DMS114 treated with DMSO at 0.1 percent for 48 hours (cell line): ENCODE measurements at regions not wholly inside any gene's neighbourhood (a gene's known extent, or its start where the extent isn't known, plus 50 kb on each side); places are given as distances from the start of the nearest gene placed in this dataset.

Experiments
- DNase-seq: peaks from one replicate; lab custom pipeline; 2025; ENCODE audit not compliant: unreplicated experiment; lab: John Stamatoyannopoulos, UW

DNA sequence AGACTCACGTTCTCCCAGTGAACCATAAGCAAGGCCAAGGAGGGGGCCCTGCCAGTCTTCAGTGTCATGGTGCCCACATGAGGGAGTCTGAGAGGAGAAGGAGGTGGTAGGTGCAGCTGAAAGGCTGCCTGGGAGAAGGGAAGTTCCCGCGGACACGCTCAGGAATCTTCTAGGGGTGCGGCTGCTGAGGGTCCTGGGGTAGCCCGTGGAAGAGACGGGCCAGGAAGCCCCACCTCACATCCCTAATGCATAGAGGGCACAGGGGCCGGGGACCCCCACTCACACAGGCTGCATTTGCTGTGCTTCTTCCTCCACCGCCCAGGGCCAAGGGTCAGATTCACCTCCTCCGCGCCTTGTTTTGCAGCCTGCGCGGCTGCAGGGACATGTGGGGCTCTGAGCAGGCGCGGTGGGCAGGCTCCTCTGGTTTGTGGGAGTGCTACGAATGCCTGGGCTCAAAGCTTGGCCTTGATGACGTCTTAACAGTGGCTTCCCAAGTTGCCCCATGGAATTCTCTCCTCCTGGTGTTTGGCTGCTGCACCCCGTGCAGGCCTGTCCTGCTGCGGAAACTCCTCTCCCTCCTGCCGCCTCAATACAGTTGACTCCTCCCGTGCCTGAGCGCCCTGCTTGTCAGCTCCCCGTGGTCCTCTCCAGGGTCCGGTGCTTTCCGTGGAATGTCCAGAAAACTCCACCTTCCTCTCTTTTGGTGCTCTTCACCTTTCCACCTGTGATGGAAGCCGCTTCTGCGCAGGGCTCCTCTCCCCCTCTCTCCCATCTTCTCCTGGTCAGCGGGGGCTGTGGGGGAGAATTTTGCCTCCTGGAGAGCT lies 95.7 kb downstream of the VAPA start:
- DNase-seq, result no peak

DNA sequence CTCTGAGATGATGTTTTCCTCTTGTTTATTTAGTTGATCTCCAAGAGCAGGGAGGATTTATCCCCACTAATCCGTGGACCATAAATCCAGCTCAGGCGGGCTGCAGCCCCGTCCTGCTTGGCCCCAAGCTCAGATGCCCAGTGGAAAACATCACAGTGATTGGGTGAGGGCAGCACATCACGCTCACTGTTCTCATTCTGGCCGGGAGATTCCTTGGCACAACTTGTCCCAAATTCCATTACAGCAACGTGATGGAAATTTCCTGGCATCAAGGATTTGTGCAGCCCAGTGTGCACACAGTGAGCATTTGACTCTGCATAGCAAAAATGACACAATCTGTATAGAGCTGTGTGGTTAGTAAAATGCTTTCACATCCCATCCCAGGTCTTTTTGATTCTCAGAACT lies 96.8 kb downstream of the VAPA start:
- no peak for DNase-seq

DNA sequence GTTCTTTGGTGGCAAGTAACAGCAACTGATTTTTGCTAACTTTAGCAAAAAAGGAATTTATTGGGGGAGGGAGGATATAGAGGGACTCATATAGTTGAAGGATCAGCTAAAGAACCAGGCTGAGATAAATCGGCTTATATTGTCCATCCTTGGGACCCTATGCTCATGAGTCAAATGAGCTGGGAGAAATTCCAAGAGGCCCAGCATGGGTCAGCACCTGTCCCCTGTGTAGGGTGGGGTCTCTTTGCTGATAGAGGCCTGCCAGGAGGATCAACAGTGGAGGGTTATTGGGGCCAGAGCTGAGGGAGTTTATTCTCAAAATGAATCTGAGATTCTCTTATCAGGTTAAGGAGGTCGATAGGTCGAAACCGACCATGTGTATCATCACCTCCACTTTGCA lies 97.2 kb downstream of the VAPA start:
- no peak for DNase-seq

DNA sequence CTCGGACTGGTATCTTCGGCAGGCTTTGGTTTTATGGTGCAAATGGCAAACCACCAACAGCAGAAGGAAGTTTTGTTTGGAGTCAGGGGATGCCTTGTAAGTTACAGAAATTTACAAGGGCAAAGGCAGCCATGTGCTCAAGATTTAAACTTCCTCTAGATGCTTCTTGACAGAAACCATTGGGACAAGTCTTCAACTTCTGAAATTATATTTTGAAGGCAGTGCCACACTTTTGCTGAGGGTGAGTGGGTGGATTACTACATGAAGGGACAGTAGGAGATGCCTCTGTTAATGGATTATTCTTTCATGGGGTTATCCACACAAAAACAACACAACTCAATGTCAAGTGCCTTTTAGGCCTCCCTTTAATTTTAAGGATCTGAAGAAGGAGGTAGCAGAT lies 97.9 kb downstream of the VAPA start:
- DNase-seq, result no peak

DNA sequence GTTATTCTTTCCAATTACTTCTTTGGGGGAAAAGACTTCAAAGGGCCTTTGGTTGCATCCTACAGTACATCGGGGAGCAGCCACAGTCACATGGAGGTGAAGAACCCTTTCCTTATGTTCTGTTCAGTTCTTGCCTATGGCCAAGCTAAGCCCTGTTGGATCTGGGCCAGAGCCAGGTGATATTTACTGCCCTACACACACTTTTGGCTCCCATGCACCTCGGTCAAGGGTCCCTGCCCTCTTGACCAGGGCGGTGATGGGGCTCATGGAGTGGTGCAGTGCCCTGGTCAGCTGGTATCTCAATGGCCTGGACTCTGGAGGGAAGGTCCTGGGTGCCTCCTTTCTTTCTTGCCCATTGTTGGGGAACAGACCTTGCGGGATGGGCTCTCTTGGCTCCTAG lies 98.7 kb downstream of the VAPA start:
- no peak for DNase-seq

DNA sequence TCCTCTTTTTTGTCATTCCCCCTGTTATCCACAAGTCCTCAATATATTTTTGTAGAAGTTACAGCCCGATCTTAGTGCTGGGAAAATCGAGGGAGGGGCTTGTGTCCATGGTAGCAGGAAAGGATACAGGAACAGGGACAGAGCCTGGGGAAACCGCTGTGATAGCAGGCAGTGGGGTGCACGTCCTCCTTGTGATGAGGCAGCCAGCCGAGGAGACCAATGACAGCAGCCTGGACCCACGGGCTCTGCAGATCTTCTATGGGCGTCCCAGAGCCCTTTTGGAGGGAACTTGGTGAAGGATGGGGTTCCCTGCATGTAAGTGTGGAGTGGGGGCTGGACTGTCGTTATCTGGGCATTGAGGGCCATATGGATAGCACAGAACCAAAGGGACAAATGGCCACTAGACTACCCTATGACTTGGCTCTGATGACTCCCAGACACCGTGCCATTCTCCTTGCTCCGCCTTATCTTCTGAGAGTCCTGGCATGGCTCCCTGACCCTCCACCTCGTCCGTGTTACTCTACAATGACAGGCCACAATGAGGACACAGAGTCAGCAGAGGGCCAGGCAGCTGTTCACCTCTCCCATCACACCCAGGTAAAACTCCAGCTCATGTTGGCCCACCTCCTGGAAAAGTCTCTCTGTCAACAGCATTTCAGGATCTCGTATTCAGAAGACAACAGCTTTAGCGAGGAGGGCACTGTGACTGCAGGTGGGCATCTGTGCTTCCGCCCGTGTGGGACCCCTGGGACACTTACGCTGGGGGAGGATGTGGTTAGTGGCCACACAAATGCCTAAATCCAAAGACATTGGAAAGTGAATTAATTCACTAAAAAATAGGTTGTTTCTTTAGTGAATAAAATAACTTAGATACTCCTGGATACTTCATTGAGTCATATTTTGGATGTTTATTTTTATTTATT lies 100.1 kb downstream of the VAPA start:
- no peak for DNase-seq

DNA sequence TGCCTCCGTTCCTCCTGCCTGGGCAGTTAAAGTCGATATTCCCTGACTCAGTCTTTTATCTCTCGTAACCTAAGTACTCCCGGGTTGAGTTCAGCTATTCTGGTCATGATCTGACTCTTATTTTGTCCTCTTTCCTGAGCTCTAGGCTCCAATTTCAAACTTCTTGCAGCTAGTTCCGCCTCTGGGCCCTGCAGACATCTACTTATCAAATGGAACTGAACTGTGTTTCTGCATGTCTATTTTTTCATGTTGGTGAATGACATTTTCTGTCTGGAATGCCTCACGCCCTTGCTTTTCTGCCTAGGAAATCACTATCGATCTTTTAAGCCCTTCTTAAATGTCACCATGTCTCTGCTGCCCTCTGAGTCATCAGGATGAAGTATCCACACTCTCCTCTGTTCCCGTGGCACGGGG lies 101.5 kb downstream of the VAPA start:
- no peak for DNase-seq

DNA sequence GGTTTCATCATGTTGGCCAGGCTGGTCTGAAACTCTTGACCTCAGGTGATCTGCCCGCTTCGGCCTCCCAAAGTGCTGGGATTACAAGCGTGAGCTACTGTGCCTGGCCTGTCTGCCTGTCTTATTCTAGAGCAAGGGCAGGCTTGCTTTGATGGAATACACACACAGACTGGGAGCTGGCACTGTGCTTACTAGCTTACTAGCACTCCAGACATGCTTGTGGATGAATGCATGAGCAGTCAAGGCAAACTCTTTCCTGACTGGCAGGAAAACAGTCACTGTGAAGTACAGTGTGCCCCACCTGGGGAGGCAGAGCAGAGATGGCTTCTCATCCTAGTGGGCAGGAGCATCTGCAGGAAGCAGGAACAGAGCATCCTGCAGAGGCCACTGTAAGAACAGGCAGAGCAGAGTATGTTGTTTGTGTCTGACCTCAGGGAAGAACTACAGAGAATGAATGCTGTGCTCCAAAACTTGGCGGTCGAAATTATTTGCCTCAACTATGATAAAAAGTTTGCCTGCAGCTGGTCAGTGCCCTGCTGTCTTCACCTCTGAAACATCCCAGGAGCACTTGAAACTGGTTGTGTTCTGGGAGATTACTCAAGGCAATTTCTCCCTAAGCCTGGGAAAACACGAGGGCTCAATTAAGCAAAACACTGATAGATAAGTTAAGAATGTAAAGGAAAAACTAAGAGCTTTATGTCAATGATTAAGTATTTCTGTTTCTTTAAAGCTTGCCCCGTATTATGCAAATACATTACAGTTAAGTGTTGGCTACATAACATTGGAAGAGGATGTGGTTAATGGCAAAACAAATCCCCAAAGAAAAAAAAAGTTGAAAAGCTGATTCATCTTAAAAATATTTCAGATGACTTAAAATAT lies 102.4 kb downstream of the VAPA start:
- no peak for DNase-seq

DNA sequence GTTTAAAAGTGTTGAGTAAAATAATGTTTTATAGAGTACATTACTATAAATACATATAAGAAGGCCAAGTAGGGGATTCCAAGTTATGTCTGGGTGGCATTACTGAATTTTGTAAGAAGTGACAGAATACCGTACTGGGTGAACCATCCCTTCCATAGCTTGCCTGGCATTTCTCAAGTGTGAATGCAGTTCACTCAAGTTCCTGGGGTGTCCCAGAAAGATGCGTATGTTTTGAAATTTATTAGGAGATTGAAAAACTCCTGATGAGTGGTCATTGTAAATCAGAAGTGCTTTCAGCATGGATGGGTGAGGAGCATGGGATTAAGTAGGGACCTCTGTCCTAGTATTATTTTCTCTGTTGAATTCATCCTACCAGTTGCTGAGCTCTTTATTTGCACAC lies 103.2 kb downstream of the VAPA start:
- DNase-seq, result no peak

DNA sequence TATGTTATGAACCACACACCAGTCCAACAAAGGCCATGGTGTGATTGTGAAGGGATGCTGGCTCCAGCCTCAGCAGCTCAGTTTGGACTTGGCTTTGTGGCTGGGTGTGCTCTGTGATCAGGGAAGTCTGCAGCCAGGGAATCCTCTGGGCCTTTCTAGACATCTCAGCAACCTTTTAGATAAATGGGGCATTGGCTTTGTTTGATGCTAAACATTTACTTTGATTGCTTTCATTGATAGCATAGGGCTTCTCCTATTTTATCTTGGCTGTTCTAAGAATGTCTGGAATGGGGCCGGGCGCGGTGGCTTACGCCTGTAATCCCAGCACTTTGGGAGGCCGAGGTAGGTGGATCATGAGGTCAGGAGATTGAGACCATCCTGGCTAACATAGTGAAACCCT lies 104.5 kb downstream of the VAPA start:
- DNase-seq, result no peak

DNA sequence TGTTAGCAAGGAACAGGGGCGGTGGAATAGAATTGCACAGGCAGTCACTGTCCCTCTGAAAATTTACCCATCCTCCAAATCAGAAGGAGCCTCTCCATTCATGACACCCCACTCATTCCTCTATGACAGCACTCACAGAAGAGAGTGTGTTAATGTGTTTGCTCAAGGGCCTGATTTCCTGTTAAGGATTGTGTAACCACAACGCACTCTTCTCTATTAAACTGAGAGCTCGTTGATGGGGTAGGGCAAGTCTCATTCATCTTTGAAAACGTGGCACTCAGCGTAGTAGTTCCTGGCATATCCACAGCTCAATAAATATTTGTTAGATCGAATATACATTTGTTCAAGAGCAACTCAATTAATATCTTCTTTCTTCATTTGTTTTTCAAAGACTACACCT lies 106.4 kb downstream of the VAPA start:
- DNase-seq, result no peak

DNA sequence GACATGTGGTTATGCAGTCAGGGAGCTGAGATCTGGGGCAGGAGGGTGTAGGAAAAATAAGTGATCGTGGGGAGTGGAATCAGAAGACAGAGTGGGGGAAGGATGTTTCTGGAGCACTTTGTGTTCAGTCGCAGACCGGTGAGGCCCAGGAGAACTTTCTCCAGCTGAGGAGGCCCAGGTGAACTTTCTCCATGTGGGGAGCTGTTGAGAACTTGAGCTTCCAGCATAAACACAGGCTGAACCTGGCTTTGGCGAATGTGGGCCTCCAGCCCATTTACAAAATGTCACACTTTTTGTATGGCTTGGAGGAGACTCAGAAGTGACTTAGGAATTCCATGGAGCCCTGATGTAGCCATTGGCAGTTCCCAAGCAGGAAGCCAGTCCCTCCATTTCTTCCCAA lies 108.5 kb downstream of the VAPA start:
- DNase-seq, result no peak

DNA sequence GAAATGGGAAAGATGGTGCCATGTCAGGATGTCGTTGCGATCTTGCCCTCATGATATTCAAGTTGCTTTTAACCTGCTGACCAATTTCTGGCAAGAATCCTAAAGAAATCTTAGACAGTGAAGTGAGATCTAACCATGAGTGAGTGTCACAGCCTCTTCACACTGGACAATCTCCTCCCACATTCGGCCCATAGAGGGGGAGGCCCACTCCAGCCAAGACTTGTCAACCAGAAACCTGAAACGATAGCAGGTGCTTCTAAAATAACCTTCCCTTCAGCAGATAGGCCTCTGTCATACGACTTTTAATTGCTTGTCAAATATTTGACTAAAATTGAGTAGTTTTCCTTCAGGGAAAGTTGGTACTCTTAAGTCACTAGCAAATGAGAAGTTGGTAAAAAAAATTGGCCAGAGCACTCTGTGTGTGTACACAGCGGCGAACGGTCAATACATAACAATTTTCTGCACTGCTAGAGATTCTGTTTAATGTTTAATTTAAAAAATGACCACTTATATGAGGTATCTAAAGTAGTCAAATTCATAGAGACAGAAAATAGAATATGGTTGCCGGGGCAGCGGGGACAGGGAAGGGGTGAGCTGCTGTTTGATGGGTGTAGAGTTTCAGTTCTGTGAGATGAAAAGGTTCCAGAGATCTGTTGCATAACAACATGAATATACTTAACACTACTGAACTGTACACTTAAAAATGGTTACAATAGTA lies 110.2 kb downstream of the VAPA start:
- no peak for DNase-seq

DNA sequence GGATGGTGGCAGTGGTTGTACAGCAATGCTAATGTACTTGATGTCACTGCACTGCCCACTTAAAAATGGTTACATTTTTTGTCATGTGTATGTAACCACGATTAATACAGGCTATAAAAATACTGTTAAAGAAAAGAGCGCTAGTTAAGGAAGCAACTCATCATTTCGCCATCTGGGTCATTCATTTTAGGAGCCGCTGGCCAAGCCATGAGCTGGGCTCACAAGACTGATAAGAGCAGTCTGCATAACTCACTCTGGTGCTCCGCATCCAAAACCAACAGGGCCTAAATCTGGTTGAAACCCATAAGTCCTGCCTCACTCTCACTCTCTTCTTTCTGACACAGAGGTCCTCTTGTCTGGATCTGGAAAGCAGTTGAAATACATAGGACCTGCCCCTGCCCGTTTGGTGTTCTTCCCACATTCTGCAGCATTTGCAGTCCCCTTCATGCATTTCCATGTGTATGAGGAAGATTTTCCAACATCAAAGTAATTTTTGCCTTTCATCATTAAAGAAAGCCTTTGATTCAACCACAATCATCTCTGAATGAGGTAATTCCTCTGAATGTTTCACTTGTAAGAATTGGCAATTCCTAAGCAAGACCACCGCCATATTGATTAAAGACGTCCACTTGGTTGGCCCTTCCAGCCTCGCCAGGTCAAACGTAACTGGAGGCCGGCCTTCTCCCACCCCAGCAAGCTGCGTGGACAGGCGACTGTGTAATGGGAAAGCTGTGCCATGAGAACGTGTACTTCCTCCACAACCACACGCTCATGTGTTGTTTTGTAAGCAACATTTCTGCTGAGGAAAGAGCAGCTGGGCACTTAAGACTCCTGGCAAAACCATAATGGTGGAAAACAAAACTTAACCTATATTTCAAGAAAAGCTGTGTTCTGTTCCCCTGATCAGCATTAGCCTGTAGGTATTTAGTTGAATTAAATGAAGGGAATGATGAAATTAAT lies 112.2 kb downstream of the VAPA start:
- no peak for DNase-seq

DNA sequence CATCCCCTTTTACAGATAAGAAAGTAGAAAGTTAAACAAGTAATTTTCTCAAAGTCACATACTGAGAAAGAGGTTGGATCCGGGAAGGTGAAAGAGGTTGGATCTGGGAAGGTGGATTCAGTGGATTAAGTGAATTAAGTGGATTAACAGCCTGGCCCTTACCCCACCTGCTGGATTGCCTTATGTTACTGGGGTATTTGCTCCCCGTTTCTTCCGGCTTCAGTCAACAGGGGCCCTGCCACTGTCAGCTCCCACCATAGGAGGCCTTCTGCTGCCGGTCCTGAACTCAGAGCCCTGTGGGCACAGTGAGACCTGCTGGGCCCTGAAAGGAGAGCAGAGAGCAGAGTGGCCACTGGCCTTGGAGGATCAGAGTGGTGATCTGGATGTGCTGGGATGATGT lies 113.2 kb downstream of the VAPA start:
- no peak for DNase-seq

DNA sequence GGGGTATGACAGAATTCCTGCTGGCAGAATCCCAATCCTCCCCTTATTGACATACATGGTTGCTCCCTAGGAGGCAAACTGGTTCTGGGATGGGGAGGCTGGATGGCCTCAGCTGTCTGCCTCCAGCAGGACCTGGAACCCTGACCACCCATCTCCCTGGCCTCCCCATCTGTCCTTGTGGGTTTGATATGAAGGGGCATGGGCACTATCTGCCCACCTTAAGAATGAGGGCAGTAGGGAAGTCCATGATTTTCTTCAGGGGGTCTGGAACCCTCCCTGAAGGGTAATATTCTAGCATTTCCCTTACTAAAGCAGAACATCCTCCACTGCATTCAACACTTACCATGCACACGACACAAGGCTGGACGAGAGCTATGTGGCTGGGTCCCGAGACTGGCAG lies 113.6 kb downstream of the VAPA start:
- DNase-seq, result no peak

DNA sequence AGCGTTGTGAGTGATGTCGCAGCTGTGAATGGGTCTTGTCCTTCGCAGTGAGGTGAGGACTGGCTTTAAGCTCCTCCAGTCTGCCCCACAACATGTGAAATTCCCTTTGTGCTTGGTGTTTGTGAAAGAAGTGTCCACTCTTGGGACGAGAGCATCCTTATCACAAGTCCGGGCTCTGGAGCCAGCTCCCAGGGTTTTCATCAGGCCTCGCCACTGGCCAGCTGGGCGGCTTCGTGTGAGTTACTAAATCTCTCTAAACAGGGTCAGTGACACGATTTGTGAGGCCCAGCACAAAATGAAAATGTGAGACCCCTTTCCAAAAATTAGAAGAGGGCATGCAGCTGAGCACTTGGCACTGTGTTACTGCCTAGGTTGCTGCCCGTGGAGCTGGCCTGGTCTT lies 115.9 kb downstream of the VAPA start:
- no peak for DNase-seq

DNA sequence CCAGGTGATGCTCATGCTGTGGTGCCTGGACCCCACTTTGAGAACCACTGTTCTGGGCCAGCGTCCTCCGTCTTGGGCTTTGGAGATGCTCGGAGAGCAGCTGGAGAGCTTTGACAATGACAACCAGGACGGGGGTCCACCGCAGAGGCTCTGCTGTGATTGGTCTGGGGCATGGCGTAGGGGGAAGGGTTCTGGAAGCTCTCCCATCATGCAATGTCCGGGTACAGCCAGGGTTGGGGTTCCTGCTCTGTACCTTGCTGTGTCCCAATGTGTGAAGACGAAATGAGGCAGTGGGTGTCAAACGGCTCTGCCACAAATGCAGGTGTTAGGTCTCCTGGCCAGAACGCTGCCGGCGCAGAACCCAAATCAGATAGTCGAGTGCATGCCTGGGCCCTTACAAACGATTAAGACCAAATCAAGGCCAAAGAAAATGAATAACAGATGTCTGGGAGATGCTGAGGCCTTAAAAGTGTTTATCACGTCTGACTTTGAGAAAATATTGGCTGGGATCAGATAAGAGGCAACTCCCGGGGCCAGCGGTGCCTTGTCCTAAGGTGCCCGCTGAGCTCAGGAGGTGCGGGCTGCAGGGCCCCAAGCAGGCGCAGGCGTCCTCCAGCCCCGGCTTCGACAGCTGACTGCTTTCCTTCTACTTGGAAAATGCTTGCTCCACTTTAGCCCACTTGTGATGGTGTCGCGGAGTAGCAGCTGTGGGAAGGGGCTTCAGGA lies 117.2 kb downstream of the VAPA start:
- DNase-seq, result no peak
